ENCODE measurements at regions not wholly inside any gene's neighbourhood (a gene's known extent, or its start where the extent isn't known, plus 50 kb on each side); places are given as distances from the start of the nearest gene placed in this dataset.

GRCh38 chrX:20654596-20655106 lies 387.9 kb upstream of the RPS6KA3 start:
- no peak overlapping the region for H3K4me3 ChIP-seq (ENCODE audit: low read depth, low read length)
- no peak for DNase-seq (ENCODE audit: low read depth)

GRCh38 chrX:20653070-20653469 lies 386.4 kb upstream of the RPS6KA3 start:
- no peak for DNase-seq (ENCODE audit: low read depth)
- no peak overlapping the region for H3K4me3 ChIP-seq (ENCODE audit: low read depth, low read length)

- no peak overlapping the region for H3K4me3 ChIP-seq (ENCODE audit: low read depth, low read length)
- no peak for DNase-seq (ENCODE audit: low read depth)
These were observed 375.2 kb upstream of the RPS6KA3 start for GRCh38 chrX:20641954-20642353.

- DNase-seq (ENCODE audit: low read depth): no peak
- no peak overlapping the region for H3K4me3 ChIP-seq (ENCODE audit: low read depth, low read length)
These were observed 372.4 kb upstream of the RPS6KA3 start for GRCh38 chrX:20639115-20639514.

GRCh38 chrX:20637351-20637750 lies 370.6 kb upstream of the RPS6KA3 start:
- DNase-seq (ENCODE audit: low read depth): no peak
- no peak overlapping the region for H3K4me3 ChIP-seq (ENCODE audit: low read depth, low read length)

GRCh38 chrX:20633451-20633850 lies 366.7 kb upstream of the RPS6KA3 start:
- no peak overlapping the region for H3K4me3 ChIP-seq (ENCODE audit: low read depth, low read length)

GRCh38 chrX:20623448-20623847 lies 356.7 kb upstream of the RPS6KA3 start:
- peak; percentile 15 for DNase-seq (ENCODE audit: low read depth)
- no peak overlapping the region for H3K4me3 ChIP-seq (ENCODE audit: low read depth, low read length)

More at GRCh38 chrX:20633451-20633850, 366.7 kb upstream of the RPS6KA3 start:
- DNase-seq (ENCODE audit: low read depth): no peak

- peak; percentile 36 for DNase-seq (ENCODE audit: low read depth)
- H3K4me3 ChIP-seq (ENCODE audit: low read depth, low read length): no peak overlapping the region
These were observed 353.6 kb upstream of the RPS6KA3 start for GRCh38 chrX:20620306-20620705.

GRCh38 chrX:20609916-20610415 lies 343.3 kb upstream of the RPS6KA3 start:
- H3K4me3 ChIP-seq (ENCODE audit: low read depth, low read length): no peak overlapping the region
- DNase-seq (ENCODE audit: low read depth): no peak

GRCh38 chrX:20606831-20607230 lies 340.1 kb upstream of the RPS6KA3 start:
- DNase-seq (ENCODE audit: low read depth): no peak
- no peak overlapping the region for H3K4me3 ChIP-seq (ENCODE audit: low read depth, low read length)

GRCh38 chrX:20596856-20597255 lies 330.1 kb upstream of the RPS6KA3 start:
- H3K4me3 ChIP-seq (ENCODE audit: low read depth, low read length): no peak overlapping the region
- DNase-seq (ENCODE audit: low read depth): no peak

- DNase-seq (ENCODE audit: low read depth): peak; percentile 31
- no peak overlapping the region for H3K4me3 ChIP-seq (ENCODE audit: low read depth, low read length)
These were observed 329.3 kb upstream of the RPS6KA3 start for GRCh38 chrX:20595928-20596575.

GRCh38 chrX:20594985-20595384 lies 328.3 kb upstream of the RPS6KA3 start:
- no peak for DNase-seq (ENCODE audit: low read depth)
- no peak overlapping the region for H3K4me3 ChIP-seq (ENCODE audit: low read depth, low read length)

GRCh38 chrX:20593836-20594235 lies 327.1 kb upstream of the RPS6KA3 start:
- no peak overlapping the region for H3K4me3 ChIP-seq (ENCODE audit: low read depth, low read length)
- no peak for DNase-seq (ENCODE audit: low read depth)

GRCh38 chrX:20593402-20593801 lies 326.7 kb upstream of the RPS6KA3 start:
- DNase-seq (ENCODE audit: low read depth): no peak
- no peak overlapping the region for H3K4me3 ChIP-seq (ENCODE audit: low read depth, low read length)

GRCh38 chrX:20591246-20591645 lies 324.5 kb upstream of the RPS6KA3 start:
- no peak for DNase-seq (ENCODE audit: low read depth)
- no peak overlapping the region for H3K4me3 ChIP-seq (ENCODE audit: low read depth, low read length)

GRCh38 chrX:20585782-20586181 lies 319.1 kb upstream of the RPS6KA3 start:
- H3K4me3 ChIP-seq (ENCODE audit: low read depth, low read length): no peak overlapping the region
- DNase-seq (ENCODE audit: low read depth): no peak

GRCh38 chrX:20571611-20572010 lies 304.9 kb upstream of the RPS6KA3 start:
- no peak overlapping the region for H3K4me3 ChIP-seq (ENCODE audit: low read depth, low read length)
- DNase-seq (ENCODE audit: low read depth): no peak

- DNase-seq (ENCODE audit: low read depth): no peak
- H3K4me3 ChIP-seq (ENCODE audit: low read depth, low read length): no peak overlapping the region
These were observed 300.4 kb upstream of the RPS6KA3 start for GRCh38 chrX:20567108-20567507.

- no peak overlapping the region for H3K4me3 ChIP-seq (ENCODE audit: low read depth, low read length)
- DNase-seq (ENCODE audit: low read depth): peak; percentile 45
These were observed 280.9 kb upstream of the RPS6KA3 start for GRCh38 chrX:20547611-20548051.

- H3K4me3 ChIP-seq (ENCODE audit: low read depth, low read length): no peak overlapping the region
- DNase-seq (ENCODE audit: low read depth): peak; percentile 47
These were observed 278.8 kb upstream of the RPS6KA3 start for GRCh38 chrX:20545538-20545937.
